K562 (cell line): ENCODE measurements at regions not wholly inside any gene's neighbourhood (a gene's known extent, or its start where the extent isn't known, plus 50 kb on each side); places are given as distances from the start of the nearest gene placed in this dataset.

Source experiments
- ATAC-seq: fragments of 200-7000 bp; cut with Tn5 transposase; 3 replicates; pipeline ENCODE4 v1.9.1; 2020; ENCODE audit warnings: moderate library complexity
- BruUV-seq: library from RNA; stranded (reverse); fragments of 400-500 nt; replicated peaks from 2 replicates; lab custom pipeline; 2021; lab: Mats Ljungman, UMichigan
- CTCF ChIA-PET: fragments of 300-600 bp; formaldehyde crosslinking; extraction: SDS; loops from one replicate; lab custom pipeline; 2021; ENCODE audit warnings: low intra/inter-chr PET ratio; lab: Yijun Ruan, JAX
- POLR2A ChIA-PET: fragments of 300-600, 350-650 bp; sonication (Branson Sonifier 250); formaldehyde crosslinking; extraction: SDS; loops from one replicate; lab custom pipeline; 2021; ENCODE audit warnings: antibody characterized with exemption, inconsistent platforms; lab: Yijun Ruan, JAX
- DNase-seq, 4 experiments: peaks; one replicate each; pipeline versions ENCODE4 v3.0.0 to v3.0.0-alpha.2; 2011 to 2018; ENCODE audit warnings: low spot score in 3 of 4, mixed read lengths in 3 of 4; ENCODE audit errors: extremely low read depth in 1 of 4
- FAIRE-seq: peaks from 2 replicates; lab custom pipeline; 2011; peaks lifted over from hg19 to GRCh38; lab: Jason Lieb, UNC
- H2AFZ ChIP-seq: 2 replicates; pipeline ENCODE4 v1.6.0; 2011; ENCODE audit warnings: low read depth, low read length, control low read depth, inconsistent platforms
- H3K27ac ChIP-seq: fragments of 200-600 bp; 3 replicates; pipeline ENCODE4 v1.8.0; 2011; ENCODE audit warnings: low read depth, mild to moderate bottlenecking, control low read depth, inconsistent platforms, low read length, moderate library complexity, mixed read lengths; ENCODE audit errors: extremely low read depth
- H3K27me3 ChIP-seq, 2 experiments: fragments of 300-600 bp in 1 of 2; 2 replicates in 1 of 2; 3 replicates in 1 of 2; pipeline versions ENCODE4 v1.6.0 to v1.8.0; 2011; ENCODE audit warnings: inconsistent platforms in 2 of 2, low read length in 2 of 2, mild to moderate bottlenecking in 1 of 2, mixed read lengths in 1 of 2, moderate library complexity in 1 of 2; ENCODE audit not compliant: control insufficient read depth in 2 of 2, insufficient read depth in 2 of 2
- H3K36me3 ChIP-seq: fragments of 300-600 bp; 3 replicates; pipeline ENCODE4 v1.8.0; 2011; ENCODE audit warnings: mild to moderate bottlenecking, low read length, inconsistent platforms; ENCODE audit not compliant: control insufficient read depth, insufficient read depth
- H3K4me1 ChIP-seq, 2 experiments: fragments of 200-600 bp in 1 of 2; replicated peaks in 1 of 2; 2 replicates in 1 of 2; 3 replicates in 1 of 2; pipeline versions ENCODE4 v1.5.1 to v1.8.0; 2011; ENCODE audit warnings: inconsistent platforms in 2 of 2, low read length in 2 of 2, mild to moderate bottlenecking in 1 of 2, mixed read lengths in 1 of 2, moderate library complexity in 1 of 2; ENCODE audit not compliant: control insufficient read depth in 2 of 2, insufficient read depth in 2 of 2
- H3K4me2 ChIP-seq: 2 replicates; pipeline ENCODE4 v1.6.1; 2011; ENCODE audit warnings: low read length, control low read depth, inconsistent platforms, mixed read lengths; ENCODE audit not compliant: insufficient read depth
- H3K4me3 ChIP-seq: fragments of 200-600 bp; sonication (generic), shearing (Covaris generic); 2 replicates; pipeline ENCODE4 v1.5.1; 2016; ENCODE audit warnings: control low read depth, inconsistent platforms
- H3K79me2 ChIP-seq: fragments of 200-600 bp; 3 replicates; pipeline ENCODE4 v1.8.0; 2011; ENCODE audit warnings: low read length, inconsistent platforms; ENCODE audit not compliant: control insufficient read depth, insufficient read depth
- H3K9ac ChIP-seq, 2 experiments: 2 replicates each; pipeline versions ENCODE4 v1.6.0 to v1.6.1; 2011; ENCODE audit warnings: low read depth in 2 of 2, low read length in 2 of 2, control low read depth in 1 of 2, inconsistent platforms in 1 of 2, mild to moderate bottlenecking in 1 of 2, mixed read lengths in 1 of 2; ENCODE audit not compliant: insufficient read depth in 1 of 2
- H3K9me1 ChIP-seq: one replicate; pipeline ENCODE4 v1.6.0; 2011; ENCODE audit warnings: inconsistent platforms, mild to moderate bottlenecking, low read length, moderate library complexity; ENCODE audit not compliant: control insufficient read depth, insufficient read depth
- H3K9me3 ChIP-seq: replicated peaks from 2 replicates; pipeline ENCODE4 v1.5.1; 2011; ENCODE audit warnings: low read depth, low read length, inconsistent platforms; ENCODE audit not compliant: control insufficient read depth, insufficient read depth
- H4K20me1 ChIP-seq: replicated peaks from 2 replicates; pipeline ENCODE4 v1.6.1; 2011; ENCODE audit warnings: low read length, inconsistent platforms, mixed read lengths; ENCODE audit not compliant: control insufficient read depth, insufficient read depth
- BACH1 ChIP-seq: fragments of 200-800 bp; sonication (Bioruptor generic); IDR thresholded peaks from 2 replicates; pipeline ENCODE4 v1.6.1; 2016; ENCODE audit warnings: missing genetic modification characterization, missing compliant biosample characterization
- BCOR ChIP-seq: fragments of 450-650 bp; IDR thresholded peaks from 2 replicates; pipeline ENCODE4 v1.6.1; 2016
- C11orf30 ChIP-seq: fragments of 450-650 bp; IDR thresholded peaks from 2 replicates; pipeline ENCODE4 v1.6.1; 2016; ENCODE audit warnings: low read depth, mild to moderate bottlenecking
- DACH1 ChIP-seq: fragments of 450-650 bp; IDR thresholded peaks from 2 replicates; pipeline ENCODE4 v1.6.1; 2018; ENCODE audit not compliant: partially characterized antibody
- EHMT2 ChIP-seq: fragments of 450-650 bp; IDR thresholded peaks from 2 replicates; pipeline ENCODE4 v1.6.1; 2018; ENCODE audit warnings: antibody characterized with exemption
- ELF2 ChIP-seq: fragments of 250-450 bp; sonication (Bioruptor Pico); IDR thresholded peaks from 2 replicates; pipeline ENCODE4 v1.5.0; 2021; ENCODE audit warnings: mild to moderate bottlenecking
- L3MBTL2 ChIP-seq: fragments of 450-650 bp; IDR thresholded peaks from 2 replicates; pipeline ENCODE4 v1.6.1; 2016; ENCODE audit warnings: mild to moderate bottlenecking, moderate library complexity
- MAFG ChIP-seq: fragments of 450-650 bp; conservative IDR thresholded peaks from 2 replicates; pipeline ENCODE4 v1.6.1; 2016; ENCODE audit warnings: missing genetic modification characterization, missing compliant biosample characterization
- MECOM ChIP-seq: fragments of 250-450 bp; sonication (Bioruptor Pico); IDR thresholded peaks from 2 replicates; pipeline ENCODE4 v1.8.0; 2022; ENCODE audit warnings: inconsistent platforms
- MEIS2 ChIP-seq: fragments of 450-650 bp; IDR thresholded peaks from 2 replicates; pipeline ENCODE4 v1.6.1; 2014; ENCODE audit warnings: mild to moderate bottlenecking; ENCODE audit not compliant: partially characterized antibody
- NR4A1 ChIP-seq, 2 experiments: fragments of 250-450 bp in 1 of 2; fragments of 450-650 bp in 1 of 2; sonication (Bioruptor Pico) in 1 of 2; IDR thresholded peaks; 2 replicates each; pipeline versions ENCODE4 v1.4.0 to v1.6.1; 2016 to 2020; ENCODE audit warnings: mild to moderate bottlenecking in 2 of 2, missing compliant biosample characterization in 1 of 2, missing genetic modification characterization in 1 of 2, moderate library complexity in 1 of 2
- SIN3A ChIP-seq, 2 experiments: fragments of 150-350 bp in 1 of 2; IDR thresholded peaks; 2 replicates each; pipeline ENCODE4 v1.6.1; 2011 to 2016; ENCODE audit warnings: borderline replicate concordance in 2 of 2, low read depth in 2 of 2, low read length in 2 of 2, mild to moderate bottlenecking in 2 of 2, moderate library complexity in 2 of 2; ENCODE audit not compliant: control insufficient read depth in 1 of 2
- SNIP1 ChIP-seq: fragments of 450-650 bp; IDR thresholded peaks from 2 replicates; pipeline ENCODE4 v1.7.1; 2017; ENCODE audit warnings: low read depth, mild to moderate bottlenecking
- TAF15 ChIP-seq: fragments of 200-400 bp; formaldehyde crosslinking; IDR thresholded peaks from 2 replicates; pipeline ENCODE4 v1.6.1; 2017; ENCODE audit warnings: mild to moderate bottlenecking, low read depth, low read length, moderate library complexity
- TCF7L2 ChIP-seq: fragments of 150-350 bp; IDR thresholded peaks from 2 replicates; pipeline ENCODE4 v1.6.1; 2016; ENCODE audit warnings: low read depth, mild to moderate bottlenecking, low read length, moderate library complexity
- TGIF2 ChIP-seq: sonication (generic); formaldehyde crosslinking; IDR thresholded peaks from 2 replicates; pipeline ENCODE4 v1.8.1; 2022; ENCODE audit warnings: mild to moderate bottlenecking, missing genetic modification reagents, moderate library complexity
- ZBED1 ChIP-seq: IDR thresholded peaks from 2 replicates; pipeline ENCODE4 v1.6.1; 2014
- ZNF174 ChIP-seq: fragments of 250-450 bp; sonication (Bioruptor Pico); IDR thresholded peaks from 2 replicates; pipeline ENCODE4 v1.4.0; 2020; ENCODE audit warnings: mild to moderate bottlenecking
- ZNF324 ChIP-seq: fragments of 250-450 bp; sonication (Bioruptor Pico); IDR thresholded peaks from 2 replicates; pipeline ENCODE4 v1.4.0; 2020; ENCODE audit warnings: mild to moderate bottlenecking
- ZNF347 ChIP-seq: fragments of 450-650 bp; formaldehyde crosslinking; IDR thresholded peaks from 2 replicates; pipeline ENCODE4 v1.4.0; 2020; ENCODE audit warnings: low read depth, mild to moderate bottlenecking, moderate library complexity
- ZSCAN32 ChIP-seq: fragments of 450-650 bp; formaldehyde crosslinking; IDR thresholded peaks from 2 replicates; pipeline ENCODE4 v1.4.0; 2020; ENCODE audit warnings: mild to moderate bottlenecking, moderate library complexity
- WGBS: fragments of 100-300 bp; shearing (Covaris generic); methylation state at CpG from one replicate; pipeline ENCODE4 v1.1.6; 2016; ENCODE audit warnings: low coverage, mixed read lengths; ENCODE audit not compliant: insufficient coverage; ENCODE audit errors: missing lambda C conversion rate; 5-methylcytosine and 5-hydroxymethylcytosine counted together
- in situ Hi-C: fragments of 300-500 bp; cut with MboI; formaldehyde crosslinking; loops from 4 replicates; pipeline ENCODE4 v1.15.0; 2018; ENCODE audit warnings: inconsistent platforms, mixed read lengths
- intact Hi-C: fragments of 100-400 bp; cut with micrococcal nuclease; formaldehyde crosslinking; loops from 2 replicates; pipeline ENCODE4 v1.14.2; 2022
- TF ChIP-seq, protein P1 (sequence below), 2 experiments: fragments of 450-650 bp; IDR thresholded peaks; 2 replicates each; pipeline ENCODE4 v1.6.1; 2018; ENCODE audit warnings: mild to moderate bottlenecking in 2 of 2, low read depth in 1 of 2; ENCODE audit not compliant: partially characterized antibody in 2 of 2

- CTCF ChIA-PET, result no interaction called here
Observed at GRCh38 chr6:8200255-8200654, 97.9 kb upstream of the EEF1E1 start.

GRCh38 chr6:8195714-8196102 lies 93.4 kb upstream of the EEF1E1 start:
- Histone ChIP-seq H2AFZ (no peak overlapping the region), H4K20me1 (no peaks in the 10 kb centered on the region), H3K27ac (no peak overlapping the region), H3K27me3 (peaks cover 3% of the 10 kb centered on the region in 2 experiments; a peak in 2 of 5 replicates), H3K4me1 (no peaks in the 10 kb centered on the region), H3K79me2 (no peaks in the 10 kb centered on the region), H3K9me3 (no peaks in the 10 kb centered on the region), H3K36me3 (no peaks in the 10 kb centered on the region), H3K4me2 (no peak overlapping the region), H3K9ac (no peak overlapping the region), H3K9me1 (no peaks in the 10 kb centered on the region), H3K4me3 (no peak overlapping the region)
- BruUV-seq, result no TSS peak
- ATAC-seq, result no peak
- FAIRE-seq, result peak; percentile 62
- ChIA-PET POLR2A (no interaction called here), CTCF (no interaction called here)
- intact Hi-C loops, result no loop called here
- no peak for TF ChIP-seq ZNF174 (CRISPR knock-in tag)
- TF ChIP-seq ZNF347 (CRISPR knock-in tag), result no peak
- TF ChIP-seq ELF2 (CRISPR knock-in tag), result no peak
- TF ChIP-seq BACH1 (tag), result no peak
- no peak for TF ChIP-seq SNIP1
- TF ChIP-seq, protein P1, sequence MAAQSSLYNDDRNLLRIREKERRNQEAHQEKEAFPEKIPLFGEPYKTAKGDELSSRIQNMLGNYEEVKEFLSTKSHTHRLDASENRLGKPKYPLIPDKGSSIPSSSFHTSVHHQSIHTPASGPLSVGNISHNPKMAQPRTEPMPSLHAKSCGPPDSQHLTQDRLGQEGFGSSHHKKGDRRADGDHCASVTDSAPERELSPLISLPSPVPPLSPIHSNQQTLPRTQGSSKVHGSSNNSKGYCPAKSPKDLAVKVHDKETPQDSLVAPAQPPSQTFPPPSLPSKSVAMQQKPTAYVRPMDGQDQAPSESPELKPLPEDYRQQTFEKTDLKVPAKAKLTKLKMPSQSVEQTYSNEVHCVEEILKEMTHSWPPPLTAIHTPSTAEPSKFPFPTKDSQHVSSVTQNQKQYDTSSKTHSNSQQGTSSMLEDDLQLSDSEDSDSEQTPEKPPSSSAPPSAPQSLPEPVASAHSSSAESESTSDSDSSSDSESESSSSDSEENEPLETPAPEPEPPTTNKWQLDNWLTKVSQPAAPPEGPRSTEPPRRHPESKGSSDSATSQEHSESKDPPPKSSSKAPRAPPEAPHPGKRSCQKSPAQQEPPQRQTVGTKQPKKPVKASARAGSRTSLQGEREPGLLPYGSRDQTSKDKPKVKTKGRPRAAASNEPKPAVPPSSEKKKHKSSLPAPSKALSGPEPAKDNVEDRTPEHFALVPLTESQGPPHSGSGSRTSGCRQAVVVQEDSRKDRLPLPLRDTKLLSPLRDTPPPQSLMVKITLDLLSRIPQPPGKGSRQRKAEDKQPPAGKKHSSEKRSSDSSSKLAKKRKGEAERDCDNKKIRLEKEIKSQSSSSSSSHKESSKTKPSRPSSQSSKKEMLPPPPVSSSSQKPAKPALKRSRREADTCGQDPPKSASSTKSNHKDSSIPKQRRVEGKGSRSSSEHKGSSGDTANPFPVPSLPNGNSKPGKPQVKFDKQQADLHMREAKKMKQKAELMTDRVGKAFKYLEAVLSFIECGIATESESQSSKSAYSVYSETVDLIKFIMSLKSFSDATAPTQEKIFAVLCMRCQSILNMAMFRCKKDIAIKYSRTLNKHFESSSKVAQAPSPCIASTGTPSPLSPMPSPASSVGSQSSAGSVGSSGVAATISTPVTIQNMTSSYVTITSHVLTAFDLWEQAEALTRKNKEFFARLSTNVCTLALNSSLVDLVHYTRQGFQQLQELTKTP (IDR thresholded peaks at IDR 0.05; ENCODE audit: low read depth in 1 of 2, partially characterized antibody in 2 of 2), result no peak
- no peak for TF ChIP-seq TCF7L2
- no peak for TF ChIP-seq ZNF324
- TF ChIP-seq TGIF2, result no peak
- 5% methylated on average over 4 of the region's 4 CpGs for WGBS
- in situ Hi-C loops, result no loop called here
- no peak for DNase-seq

More at GRCh38 chr6:8200255-8200654, 97.9 kb upstream of the EEF1E1 start:
- no peaks in the 10 kb centered on the region for H3K9me1 ChIP-seq
- no peak overlapping the region for H2AFZ ChIP-seq
- no peak overlapping the region for H3K4me2 ChIP-seq
- H3K9me3 ChIP-seq, result no peaks in the 10 kb centered on the region
- H3K36me3 ChIP-seq, result no peaks in the 10 kb centered on the region
- DNase-seq (no peak), ATAC-seq (no peak), FAIRE-seq (no peak)
- in situ Hi-C loops (no loop called here), intact Hi-C loops (no loop called here)
- no peaks in the 10 kb centered on the region for H3K79me2 ChIP-seq
- BruUV-seq, result no TSS peak
- H3K9ac ChIP-seq, result no peak overlapping the region
- H3K4me1 ChIP-seq, result no peaks in the 10 kb centered on the region
- TF ChIP-seq TAF15 (no peak), MAFG (no peak), MEIS2 (no peak), ZBED1 (no peak), NR4A1 (CRISPR knock-in tag; IDR thresholded peaks at IDR 0.05) (no peak), NR4A1 (tag; IDR thresholded peaks at IDR 0.05) (no peak), MECOM (CRISPR knock-in tag) (no peak), ZSCAN32 (CRISPR knock-in tag) (no peak), BCOR (no peak), L3MBTL2 (no peak), C11orf30 (no peak), SIN3A (IDR thresholded peaks at IDR 0.05; ENCODE audit: borderline replicate concordance in 2 of 2, control insufficient read depth in 1 of 2, low read depth in 2 of 2, low read length in 2 of 2) (no peak), EHMT2 (no peak), DACH1 (no peak)
- POLR2A ChIA-PET, result no interaction called here
- no peaks in the 10 kb centered on the region for H4K20me1 ChIP-seq
- H3K27ac ChIP-seq, result no peak overlapping the region
- H3K4me3 ChIP-seq, result no peak overlapping the region
- whole genome bisulfite sequencing, result 0% methylated on average over 3 of the region's 3 CpGs
- H3K27me3 ChIP-seq, result peaks cover 3 to 4% of the 10 kb centered on the region in 2 experiments; a peak in 1 of 5 replicates
